ENCODE measurements at regions not wholly inside any gene's neighbourhood (a gene's known extent, or its start where the extent isn't known, plus 50 kb on each side); places are given as distances from the start of the nearest gene placed in this dataset.

DNA sequence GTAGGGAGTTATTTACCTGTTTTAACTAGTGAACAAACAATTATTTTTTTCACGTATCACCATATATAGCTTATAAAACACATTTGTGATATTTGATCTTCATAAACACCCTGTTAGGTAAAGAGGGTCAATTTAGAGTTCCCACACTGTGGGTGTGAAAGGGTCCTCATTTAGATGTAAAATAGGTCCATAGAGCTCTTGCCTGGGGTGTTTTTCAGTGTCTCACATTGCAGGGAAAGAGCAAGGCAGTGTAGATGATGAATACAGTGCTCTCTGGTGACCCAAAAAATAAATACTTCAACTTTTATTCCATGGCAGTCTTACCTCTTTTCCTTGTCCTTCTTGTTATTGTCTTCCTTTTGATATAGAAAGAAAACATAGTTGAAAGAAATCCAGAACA lies 403.2 kb upstream of the SGCD start:
- Histone ChIP-seq H3K9ac (ENCODE audit: low read depth in 1 of 2, low read length in 2 of 2) (no peak overlapping the region), H3K27me3 (ENCODE audit: control insufficient read depth in 4 of 4, insufficient read depth in 4 of 4, low read length in 3 of 4) (peaks cover 0 to 3% (median 0%) of the 10 kb centered on the region in 4 donors), H3K36me3 (ENCODE audit: control insufficient read depth in 4 of 4, insufficient read depth in 3 of 4, low read depth in 1 of 4, low read length in 3 of 4) (no peaks in the 10 kb centered on the region), H3K4me1 (ENCODE audit: control insufficient read depth in 4 of 4, insufficient read depth in 4 of 4, low read length in 3 of 4) (no peaks in the 10 kb centered on the region), H3K27ac (ENCODE audit: low read depth in 1 of 2, low read length in 2 of 2) (no peak overlapping the region), H3K9me3 (ENCODE audit: control insufficient read depth in 4 of 4, low read length in 3 of 4) (no peaks in the 10 kb centered on the region), H3K4me3 (ENCODE audit: low read depth in 1 of 3, low read length in 3 of 3) (no peak overlapping the region)
- WGBS = 74% methylated on average over 1 of the region's 1 CpG
- TF ChIP-seq SP1 (IDR thresholded peaks at IDR 0.05) (no peak), JUND (IDR thresholded peaks at IDR 0.05) (no peak), TAF1 (conservative IDR thresholded peaks at IDR 0.05) (no peak), HNF4A (conservative IDR thresholded peaks at IDR 0.05) (no peak), FOXA2 (IDR thresholded peaks at IDR 0.05) (no peak), EGR1 (IDR thresholded peaks at IDR 0.05; ENCODE audit: low read depth in 2 of 2) (no peak), MAX (IDR thresholded peaks at IDR 0.05) (no peak), GABPA (IDR thresholded peaks at IDR 0.05 in 1 of 2, conservative IDR thresholded peaks at IDR 0.05 in 1 of 2) (no peak), YY1 (IDR thresholded peaks at IDR 0.05) (no peak), NR2F2 (IDR thresholded peaks at IDR 0.05) (no peak), FOXA1 (IDR thresholded peaks at IDR 0.05) (no peak), RXRA (IDR thresholded peaks at IDR 0.05) (no peak), RAD21 (IDR thresholded peaks at IDR 0.05) (no peak), ZBTB33 (IDR thresholded peaks at IDR 0.05) (no peak), HNF4G (IDR thresholded peaks at IDR 0.05) (no peak)
- TF ChIP-seq, protein P1, sequence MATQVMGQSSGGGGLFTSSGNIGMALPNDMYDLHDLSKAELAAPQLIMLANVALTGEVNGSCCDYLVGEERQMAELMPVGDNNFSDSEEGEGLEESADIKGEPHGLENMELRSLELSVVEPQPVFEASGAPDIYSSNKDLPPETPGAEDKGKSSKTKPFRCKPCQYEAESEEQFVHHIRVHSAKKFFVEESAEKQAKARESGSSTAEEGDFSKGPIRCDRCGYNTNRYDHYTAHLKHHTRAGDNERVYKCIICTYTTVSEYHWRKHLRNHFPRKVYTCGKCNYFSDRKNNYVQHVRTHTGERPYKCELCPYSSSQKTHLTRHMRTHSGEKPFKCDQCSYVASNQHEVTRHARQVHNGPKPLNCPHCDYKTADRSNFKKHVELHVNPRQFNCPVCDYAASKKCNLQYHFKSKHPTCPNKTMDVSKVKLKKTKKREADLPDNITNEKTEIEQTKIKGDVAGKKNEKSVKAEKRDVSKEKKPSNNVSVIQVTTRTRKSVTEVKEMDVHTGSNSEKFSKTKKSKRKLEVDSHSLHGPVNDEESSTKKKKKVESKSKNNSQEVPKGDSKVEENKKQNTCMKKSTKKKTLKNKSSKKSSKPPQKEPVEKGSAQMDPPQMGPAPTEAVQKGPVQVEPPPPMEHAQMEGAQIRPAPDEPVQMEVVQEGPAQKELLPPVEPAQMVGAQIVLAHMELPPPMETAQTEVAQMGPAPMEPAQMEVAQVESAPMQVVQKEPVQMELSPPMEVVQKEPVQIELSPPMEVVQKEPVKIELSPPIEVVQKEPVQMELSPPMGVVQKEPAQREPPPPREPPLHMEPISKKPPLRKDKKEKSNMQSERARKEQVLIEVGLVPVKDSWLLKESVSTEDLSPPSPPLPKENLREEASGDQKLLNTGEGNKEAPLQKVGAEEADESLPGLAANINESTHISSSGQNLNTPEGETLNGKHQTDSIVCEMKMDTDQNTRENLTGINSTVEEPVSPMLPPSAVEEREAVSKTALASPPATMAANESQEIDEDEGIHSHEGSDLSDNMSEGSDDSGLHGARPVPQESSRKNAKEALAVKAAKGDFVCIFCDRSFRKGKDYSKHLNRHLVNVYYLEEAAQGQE (IDR thresholded peaks at IDR 0.05) = no peak
- TF ChIP-seq, protein P2, sequence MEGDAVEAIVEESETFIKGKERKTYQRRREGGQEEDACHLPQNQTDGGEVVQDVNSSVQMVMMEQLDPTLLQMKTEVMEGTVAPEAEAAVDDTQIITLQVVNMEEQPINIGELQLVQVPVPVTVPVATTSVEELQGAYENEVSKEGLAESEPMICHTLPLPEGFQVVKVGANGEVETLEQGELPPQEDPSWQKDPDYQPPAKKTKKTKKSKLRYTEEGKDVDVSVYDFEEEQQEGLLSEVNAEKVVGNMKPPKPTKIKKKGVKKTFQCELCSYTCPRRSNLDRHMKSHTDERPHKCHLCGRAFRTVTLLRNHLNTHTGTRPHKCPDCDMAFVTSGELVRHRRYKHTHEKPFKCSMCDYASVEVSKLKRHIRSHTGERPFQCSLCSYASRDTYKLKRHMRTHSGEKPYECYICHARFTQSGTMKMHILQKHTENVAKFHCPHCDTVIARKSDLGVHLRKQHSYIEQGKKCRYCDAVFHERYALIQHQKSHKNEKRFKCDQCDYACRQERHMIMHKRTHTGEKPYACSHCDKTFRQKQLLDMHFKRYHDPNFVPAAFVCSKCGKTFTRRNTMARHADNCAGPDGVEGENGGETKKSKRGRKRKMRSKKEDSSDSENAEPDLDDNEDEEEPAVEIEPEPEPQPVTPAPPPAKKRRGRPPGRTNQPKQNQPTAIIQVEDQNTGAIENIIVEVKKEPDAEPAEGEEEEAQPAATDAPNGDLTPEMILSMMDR (IDR thresholded peaks at IDR 0.05; ENCODE audit: low read depth, low read length, missing input control) = no peak
- TF ChIP-seq, protein P3, sequence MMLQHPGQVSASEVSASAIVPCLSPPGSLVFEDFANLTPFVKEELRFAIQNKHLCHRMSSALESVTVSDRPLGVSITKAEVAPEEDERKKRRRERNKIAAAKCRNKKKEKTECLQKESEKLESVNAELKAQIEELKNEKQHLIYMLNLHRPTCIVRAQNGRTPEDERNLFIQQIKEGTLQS (IDR thresholded peaks at IDR 0.05) = no peak
- no peak for DNase-seq (ENCODE audit: low spot score)

Measured in liver (tissue), 8 donors.